Gastrocnemius medialis (tissue), 4 donors: ENCODE measurements at regions not wholly inside any gene's neighbourhood (a gene's known extent, or its start where the extent isn't known, plus 50 kb on each side); places are given as distances from the start of the nearest gene placed in this dataset.

ENCODE experiments used
- ATAC-seq, 2 donors: fragments of 150-250 bp; one replicate each; pipeline ENCODE4 v1.9.1; 2016
- DNase-seq, 2 donors: peaks; one replicate each; pipeline ENCODE4 v3.0.0-alpha.2; 2019
- H3K27ac ChIP-seq, 4 donors: fragments of 200-600 bp; sonication (generic); 1 replicate in 1 of 4; 2 replicates in 3 of 4; pipeline ENCODE4 v1.5.1; 2016 to 2018; ENCODE audit warnings: mild to moderate bottlenecking in 2 of 4, moderate library complexity in 1 of 4
- H3K27me3 ChIP-seq, 3 donors: fragments of 200-600 bp; sonication (generic) in 2 of 3; 1 replicate in 1 of 3; 2 replicates in 2 of 3; pipeline versions ENCODE4 v1.5.1 to v1.6.0; 2016 to 2019; ENCODE audit warnings: mild to moderate bottlenecking in 1 of 3, moderate library complexity in 1 of 3
- H3K36me3 ChIP-seq, 2 donors: fragments of 200-600 bp; sonication (generic) in 1 of 2; one replicate each; pipeline ENCODE4 v1.5.1; 2017 to 2018
- H3K4me1 ChIP-seq, 2 donors: fragments of 200-600 bp; sonication (generic) in 1 of 2; one replicate each; pipeline ENCODE4 v1.5.1; 2016 to 2017; ENCODE audit warnings: mild to moderate bottlenecking in 2 of 2
- H3K4me3 ChIP-seq, 4 donors: fragments of 200-600 bp; sonication (generic) in 3 of 4; 1 replicate in 1 of 4; 2 replicates in 3 of 4; pipeline ENCODE4 v1.5.1; 2016 to 2019; ENCODE audit warnings: mild to moderate bottlenecking in 2 of 4
- H3K9me3 ChIP-seq, 3 donors: fragments of 200-600 bp; sonication (generic) in 2 of 3; 1 replicate in 1 of 3; 2 replicates in 2 of 3; pipeline ENCODE4 v1.5.1; 2016 to 2019
- CTCF ChIP-seq, 5 experiments: fragments of 450-650 bp in 3 of 5; fragments of 200-600 bp in 2 of 5; sonication (generic) in 2 of 5; IDR thresholded peaks in 4 of 5; conservative IDR thresholded peaks in 1 of 5; 1 replicate in 4 of 5; 2 replicates in 1 of 5; pipeline ENCODE4 v1.5.1; 2016 to 2019; ENCODE audit warnings: antibody characterized with exemption in 5 of 5, mild to moderate bottlenecking in 3 of 5, moderate library complexity in 3 of 5
- POLR2A ChIP-seq, 2 donors: fragments of 450-650 bp; IDR thresholded peaks; one replicate each; pipeline ENCODE4 v1.6.1; 2017; ENCODE audit warnings: antibody characterized with exemption in 2 of 2, mild to moderate bottlenecking in 2 of 2, moderate library complexity in 2 of 2
- in situ Hi-C, 4 donors: fragments of 200-750 bp; cut with MboI; loops; one replicate each; pipeline versions ENCODE4 v1.15.0 to v1.8.0; 2017; ENCODE audit warnings: low sequenced_read_pairs in 4 of 4
- intact Hi-C: fragments of 100-400 bp; cut with DNase I; formaldehyde crosslinking; loops from one replicate; pipeline ENCODE4 v1.15.1; 2023; ENCODE audit warnings: low total_unique reads

DNA sequence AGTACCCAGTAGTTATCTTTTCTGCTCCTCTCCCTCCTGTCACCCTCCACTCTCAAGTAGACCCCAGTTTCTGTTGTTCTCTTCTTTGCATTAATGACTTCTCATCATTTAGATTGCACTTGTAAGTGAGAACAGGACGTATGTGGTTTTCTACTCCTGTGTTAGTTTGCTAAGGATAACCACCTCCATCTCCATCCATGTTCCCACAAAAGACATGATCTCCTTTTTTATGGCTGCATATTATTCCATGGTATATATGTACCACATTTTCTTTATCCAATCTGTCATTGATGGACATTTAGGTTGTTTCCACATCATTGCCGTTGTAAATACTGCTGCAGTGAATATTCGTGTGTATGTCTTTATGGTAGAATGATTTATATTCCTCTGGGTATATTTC lies 1346.5 kb downstream of the MRPL39 start:
- DNase-seq (no peak), ATAC-seq (no peak)
- Histone ChIP-seq H3K4me1 (no peaks in the 10 kb centered on the region), H3K9me3 (no peaks in the 10 kb centered on the region), H3K36me3 (no peaks in the 10 kb centered on the region), H3K27ac (no peak overlapping the region), H3K27me3 (no peaks in the 10 kb centered on the region), H3K4me3 (no peak overlapping the region)
- intact Hi-C loops, result no loop called here
- TF ChIP-seq CTCF (IDR thresholded peaks at IDR 0.05 in 4 of 5, conservative IDR thresholded peaks at IDR 0.05 in 1 of 5) (no peak), POLR2A (IDR thresholded peaks at IDR 0.05) (no peak)
- in situ Hi-C loops, result no loop called here

- intact Hi-C loops (no loop called here), in situ Hi-C loops (no loop called here)
- Histone ChIP-seq H3K4me1 (no peaks in the 10 kb centered on the region), H3K36me3 (no peaks in the 10 kb centered on the region), H3K9me3 (no peaks in the 10 kb centered on the region), H3K27ac (no peak overlapping the region), H3K4me3 (no peak overlapping the region), H3K27me3 (no peaks in the 10 kb centered on the region)
- no peak for ATAC-seq
- no peak for TF ChIP-seq POLR2A (IDR thresholded peaks at IDR 0.05)
- TF ChIP-seq CTCF (IDR thresholded peaks at IDR 0.05 in 4 of 5, conservative IDR thresholded peaks at IDR 0.05 in 1 of 5), result no peak
- no peak for DNase-seq
Observed at GRCh38 chr21:24259241-24259640, 1348.0 kb downstream of the MRPL39 start.

DNA sequence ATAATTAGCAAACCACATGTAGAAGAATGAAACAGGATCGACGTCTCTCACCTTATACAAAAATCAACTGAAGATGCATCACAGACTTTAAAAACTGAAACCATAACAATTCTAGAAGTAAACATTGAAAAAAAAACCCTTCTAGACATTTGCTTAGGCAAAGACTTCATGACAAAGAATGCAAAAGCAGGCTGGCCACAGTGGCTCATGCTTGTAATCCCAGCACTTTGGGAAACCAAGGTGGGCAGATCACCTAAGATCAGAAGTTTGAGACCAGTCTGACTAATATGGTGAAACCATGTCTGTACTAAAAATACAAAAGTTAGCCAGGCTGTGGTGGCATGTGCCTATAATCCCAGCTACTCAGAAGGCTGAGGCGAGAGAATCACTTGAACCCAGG lies 1351.7 kb downstream of the MRPL39 start:
- no peak overlapping the region for H3K27ac ChIP-seq
- H3K9me3 ChIP-seq, result no peaks in the 10 kb centered on the region
- H3K4me1 ChIP-seq, result no peaks in the 10 kb centered on the region
- DNase-seq, result no peak
- H3K4me3 ChIP-seq, result no peak overlapping the region
- ATAC-seq, result no peak
- in situ Hi-C loops (no loop called here), intact Hi-C loops (no loop called here)
- no peaks in the 10 kb centered on the region for H3K27me3 ChIP-seq
- no peak for TF ChIP-seq POLR2A (IDR thresholded peaks at IDR 0.05)
- TF ChIP-seq CTCF (IDR thresholded peaks at IDR 0.05 in 4 of 5, conservative IDR thresholded peaks at IDR 0.05 in 1 of 5), result no peak
- H3K36me3 ChIP-seq, result no peaks in the 10 kb centered on the region

DNA sequence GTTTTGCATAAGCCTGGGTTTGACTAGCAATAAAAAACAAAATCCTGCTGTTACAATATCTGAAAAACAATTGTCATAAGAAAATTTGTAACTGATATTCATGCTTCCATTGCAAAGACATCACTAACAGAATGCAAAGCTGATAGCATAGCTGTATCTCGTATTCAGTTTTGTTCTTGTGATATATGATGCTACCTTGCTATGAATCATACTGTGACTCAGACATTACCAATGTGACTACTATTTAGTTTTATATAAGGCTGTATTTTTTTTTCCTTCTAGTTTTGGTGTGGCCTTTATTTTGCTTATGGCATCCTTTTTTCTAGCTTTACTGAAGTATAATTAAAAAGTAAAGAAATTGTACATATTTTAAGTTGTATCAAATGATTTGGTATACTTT lies 1381.8 kb downstream of the MRPL39 start:
- in situ Hi-C loops, result no loop called here
- intact Hi-C loops, result no loop called here
- H3K4me1 ChIP-seq, result no peaks in the 10 kb centered on the region
- no peaks in the 10 kb centered on the region for H3K36me3 ChIP-seq
- no peaks in the 10 kb centered on the region for H3K27me3 ChIP-seq
- no peak for TF ChIP-seq CTCF (IDR thresholded peaks at IDR 0.05 in 4 of 5, conservative IDR thresholded peaks at IDR 0.05 in 1 of 5)
- TF ChIP-seq POLR2A (IDR thresholded peaks at IDR 0.05), result no peak
- no peaks in the 10 kb centered on the region for H3K9me3 ChIP-seq
- H3K4me3 ChIP-seq, result no peak overlapping the region
- no peak for DNase-seq
- no peak overlapping the region for H3K27ac ChIP-seq
- no peak for ATAC-seq

GRCh38 chr21:24224422-24224821 lies 1382.9 kb downstream of the MRPL39 start:
- in situ Hi-C loops, result no loop called here

More at GRCh38 chr21:24224422-24224821, 1382.9 kb downstream of the MRPL39 start:
- ATAC-seq, result no peak
- intact Hi-C loops, result no loop called here
- Histone ChIP-seq H3K4me1 (no peaks in the 10 kb centered on the region), H3K36me3 (no peaks in the 10 kb centered on the region), H3K27ac (no peak overlapping the region), H3K9me3 (no peaks in the 10 kb centered on the region), H3K4me3 (no peak overlapping the region), H3K27me3 (no peaks in the 10 kb centered on the region)
- no peak for DNase-seq
- TF ChIP-seq CTCF (IDR thresholded peaks at IDR 0.05 in 4 of 5, conservative IDR thresholded peaks at IDR 0.05 in 1 of 5) (no peak), POLR2A (IDR thresholded peaks at IDR 0.05) (no peak)
